Spinal cord (tissue), 9 donors: ENCODE measurements at regions not wholly inside any gene's neighbourhood (a gene's known extent, or its start where the extent isn't known, plus 50 kb on each side); places are given as distances from the start of the nearest gene placed in this dataset.
"Not testable (repeated sequence)": the region's sequence is repeated elsewhere in the genome, so short reads cannot be mapped to it uniquely, and the experiment has no call there.

Experiments
- DNase-seq, 6 donors: peaks; one replicate each; pipeline versions ENCODE4 v3.0.0 to v3.0.0-alpha.2; 2013 to 2015; ENCODE audit warnings: low spot score in 6 of 6, low read depth in 4 of 6
- H3K27ac ChIP-seq: one replicate; pipeline ENCODE4 v1.5.1; 2013; ENCODE audit warnings: low read depth, low read length, control low read depth
- H3K27me3 ChIP-seq: one replicate; pipeline ENCODE4 v1.6.1; 2013; ENCODE audit warnings: low read length; ENCODE audit not compliant: control insufficient read depth, insufficient read depth
- H3K36me3 ChIP-seq: one replicate; pipeline ENCODE4 v1.6.1; 2013; ENCODE audit warnings: low read length; ENCODE audit not compliant: control insufficient read depth, insufficient read depth
- H3K4me1 ChIP-seq: one replicate; pipeline ENCODE4 v1.6.1; 2013; ENCODE audit warnings: low read length; ENCODE audit not compliant: control insufficient read depth, insufficient read depth
- H3K4me3 ChIP-seq: one replicate; pipeline ENCODE4 v1.5.1; 2013; ENCODE audit warnings: low read depth, low read length, control low read depth
- H3K9me3 ChIP-seq: one replicate; pipeline ENCODE4 v1.6.1; 2013; ENCODE audit warnings: low read length; ENCODE audit not compliant: control insufficient read depth, insufficient read depth
- WGBS: methylation state at CpG from one replicate; pipeline ENCODE4 v1.1.5; 2013; ENCODE audit warnings: missing lambda C conversion rate; ENCODE audit not compliant: insufficient coverage; 5-methylcytosine and 5-hydroxymethylcytosine counted together
- donor health status: healthy.

GRCh38 chr5:153939101-153939500 is 99.6 kb downstream of the FAM114A2 start:
- no peak for DNase-seq
- 100% methylated on average over 2 of the region's 3 CpGs for WGBS
- Histone ChIP-seq H3K9me3 (peaks cover 13% of the 10 kb centered on the region), H3K4me3 (no peak overlapping the region), H3K27me3 (no peaks in the 10 kb centered on the region), H3K27ac (no peak overlapping the region), H3K4me1 (no peaks in the 10 kb centered on the region), H3K36me3 (no peaks in the 10 kb centered on the region)

GRCh38 chr5:153938191-153938842 is 100.4 kb downstream of the FAM114A2 start:
- no peak for DNase-seq
- Histone ChIP-seq H3K9me3 (peaks cover 13% of the 10 kb centered on the region), H3K4me3 (no peak overlapping the region), H3K27ac (no peak overlapping the region), H3K36me3 (no peaks in the 10 kb centered on the region), H3K4me1 (no peaks in the 10 kb centered on the region), H3K27me3 (no peaks in the 10 kb centered on the region)

GRCh38 chr5:153937661-153938060 is 101.0 kb downstream of the FAM114A2 start:
- 80% methylated on average over 1 of the region's 2 CpGs for WGBS
- H3K4me1 ChIP-seq, result no peaks in the 10 kb centered on the region
- DNase-seq, result no peak
- H3K27me3 ChIP-seq, result no peaks in the 10 kb centered on the region
- H3K4me3 ChIP-seq, result no peak overlapping the region
- H3K36me3 ChIP-seq, result no peaks in the 10 kb centered on the region
- no peak overlapping the region for H3K27ac ChIP-seq
- H3K9me3 ChIP-seq, result peaks cover 13% of the 10 kb centered on the region

- not testable (repeated sequence) for H3K4me3 ChIP-seq, H3K4me1 ChIP-seq, H3K27me3 ChIP-seq, H3K36me3 ChIP-seq, DNase-seq, H3K27ac ChIP-seq
- WGBS, result 85% methylated on average over 2 of the region's 2 CpGs
- H3K9me3 ChIP-seq, result peaks cover 13% of the 10 kb centered on the region
Observed at GRCh38 chr5:153935151-153935550, 103.6 kb downstream of the FAM114A2 start.

- Histone ChIP-seq H3K4me1 (no peaks in the 10 kb centered on the region), H3K36me3 (no peaks in the 10 kb centered on the region), H3K9me3 (no peaks in the 10 kb centered on the region), H3K4me3 (no peak overlapping the region), H3K27me3 (no peaks in the 10 kb centered on the region), H3K27ac (no peak overlapping the region)
- DNase-seq, result no peak
Observed at GRCh38 chr5:153926201-153926600, 112.5 kb downstream of the FAM114A2 start.

GRCh38 chr5:153919161-153919560 is 119.5 kb downstream of the FAM114A2 start:
- Histone ChIP-seq H3K36me3 (no peaks in the 10 kb centered on the region), H3K4me1 (no peaks in the 10 kb centered on the region), H3K27ac (no peak overlapping the region), H3K9me3 (no peaks in the 10 kb centered on the region), H3K4me3 (no peak overlapping the region), H3K27me3 (no peaks in the 10 kb centered on the region)
- DNase-seq, result peak in 1 of 6 donors; percentile 35
- 33% methylated on average over 1 of the region's 1 CpG for WGBS

GRCh38 chr5:153907170-153907775 is 131.4 kb downstream of the FAM114A2 start:
- Histone ChIP-seq H3K4me1 (no peaks in the 10 kb centered on the region), H3K9me3 (no peaks in the 10 kb centered on the region), H3K27me3 (no peaks in the 10 kb centered on the region), H3K27ac (no peak overlapping the region), H3K4me3 (no peak overlapping the region), H3K36me3 (no peaks in the 10 kb centered on the region)
- no peak for DNase-seq

GRCh38 chr5:153905219-153905618 is 133.5 kb downstream of the FAM114A2 start:
- no peaks in the 10 kb centered on the region for H3K9me3 ChIP-seq
- H3K36me3 ChIP-seq, result no peaks in the 10 kb centered on the region
- H3K27me3 ChIP-seq, result no peaks in the 10 kb centered on the region
- no peak overlapping the region for H3K4me3 ChIP-seq
- H3K4me1 ChIP-seq, result no peaks in the 10 kb centered on the region
- no peak overlapping the region for H3K27ac ChIP-seq
- peak in 1 of 6 donors; percentile 55 for DNase-seq
- WGBS, result 100% methylated on average over 1 of the region's 1 CpG

GRCh38 chr5:153903321-153903720 is 135.4 kb downstream of the FAM114A2 start:
- no peak overlapping the region for H3K27ac ChIP-seq
- no CpG with 5 or more reads among the region's 1 CpG for WGBS
- H3K27me3 ChIP-seq, result no peaks in the 10 kb centered on the region
- H3K4me1 ChIP-seq, result no peaks in the 10 kb centered on the region
- H3K9me3 ChIP-seq, result no peaks in the 10 kb centered on the region
- DNase-seq, result no peak
- H3K36me3 ChIP-seq, result no peaks in the 10 kb centered on the region
- no peak overlapping the region for H3K4me3 ChIP-seq

GRCh38 chr5:153902016-153902415 is 136.7 kb downstream of the FAM114A2 start:
- DNase-seq, result no peak
- Histone ChIP-seq H3K27me3 (no peaks in the 10 kb centered on the region), H3K36me3 (no peaks in the 10 kb centered on the region), H3K9me3 (no peaks in the 10 kb centered on the region), H3K4me1 (no peaks in the 10 kb centered on the region), H3K4me3 (no peak overlapping the region), H3K27ac (no peak overlapping the region)
- no CpG with 5 or more reads among the region's 1 CpG for WGBS
